GM10266 (cell line): ENCODE measurements at regions not wholly inside any gene's neighbourhood (a gene's known extent, or its start where the extent isn't known, plus 50 kb on each side); places are given as distances from the start of the nearest gene placed in this dataset.

Experiments used
- DNase-seq: peaks from one replicate; pipeline ENCODE4 v3.0.0; 2012; ENCODE audit errors: extremely low spot score
- TF ChIP-seq, protein P1 (sequence below): IDR thresholded peaks from 2 replicates; pipeline ENCODE4 v1.5.1; 2012; ENCODE audit warnings: mild to moderate bottlenecking, low read depth; ENCODE audit not compliant: control insufficient read depth, insufficient read depth; ENCODE audit errors: missing control alignments

- DNase-seq: no peak
- TF ChIP-seq, protein P1, sequence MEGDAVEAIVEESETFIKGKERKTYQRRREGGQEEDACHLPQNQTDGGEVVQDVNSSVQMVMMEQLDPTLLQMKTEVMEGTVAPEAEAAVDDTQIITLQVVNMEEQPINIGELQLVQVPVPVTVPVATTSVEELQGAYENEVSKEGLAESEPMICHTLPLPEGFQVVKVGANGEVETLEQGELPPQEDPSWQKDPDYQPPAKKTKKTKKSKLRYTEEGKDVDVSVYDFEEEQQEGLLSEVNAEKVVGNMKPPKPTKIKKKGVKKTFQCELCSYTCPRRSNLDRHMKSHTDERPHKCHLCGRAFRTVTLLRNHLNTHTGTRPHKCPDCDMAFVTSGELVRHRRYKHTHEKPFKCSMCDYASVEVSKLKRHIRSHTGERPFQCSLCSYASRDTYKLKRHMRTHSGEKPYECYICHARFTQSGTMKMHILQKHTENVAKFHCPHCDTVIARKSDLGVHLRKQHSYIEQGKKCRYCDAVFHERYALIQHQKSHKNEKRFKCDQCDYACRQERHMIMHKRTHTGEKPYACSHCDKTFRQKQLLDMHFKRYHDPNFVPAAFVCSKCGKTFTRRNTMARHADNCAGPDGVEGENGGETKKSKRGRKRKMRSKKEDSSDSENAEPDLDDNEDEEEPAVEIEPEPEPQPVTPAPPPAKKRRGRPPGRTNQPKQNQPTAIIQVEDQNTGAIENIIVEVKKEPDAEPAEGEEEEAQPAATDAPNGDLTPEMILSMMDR: no peak
These were observed 311.5 kb downstream of the CDH2 start for GRCh38 chr18:27865431-27865830.

GRCh38 chr18:27863780-27864430 is 313.0 kb downstream of the CDH2 start:
- TF ChIP-seq, protein P1: no peak
- DNase-seq: no peak

GRCh38 chr18:27862041-27862682 is 314.8 kb downstream of the CDH2 start:
- TF ChIP-seq, protein P1: no peak
- no peak for DNase-seq

DNA sequence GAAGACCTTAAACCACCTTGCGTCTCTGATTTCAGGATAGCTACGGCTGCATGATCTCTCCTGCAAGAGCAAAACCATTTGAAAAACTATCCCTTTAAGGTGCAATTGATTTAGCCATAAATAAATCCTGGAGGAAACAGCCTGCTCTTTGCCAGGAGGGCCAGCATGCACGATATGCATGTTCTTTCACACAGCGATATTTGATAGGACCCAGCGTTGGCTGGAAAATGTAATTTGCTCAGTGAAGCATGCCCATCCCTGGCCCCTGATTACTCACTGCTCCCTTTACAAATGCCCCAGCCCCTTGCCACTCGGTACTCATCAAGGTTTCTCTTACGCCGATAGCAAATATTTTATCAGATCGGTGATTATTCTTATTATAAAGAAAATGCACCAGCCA is 315.4 kb downstream of the CDH2 start:
- DNase-seq: no peak
- TF ChIP-seq, protein P1: no peak

GRCh38 chr18:27860701-27861107 is 316.2 kb downstream of the CDH2 start:
- TF ChIP-seq, protein P1: no peak
- no peak for DNase-seq

- TF ChIP-seq, protein P1: no peak
- no peak for DNase-seq
These were observed 316.9 kb downstream of the CDH2 start for GRCh38 chr18:27860011-27860410.

GRCh38 chr18:27856820-27857219 is 320.1 kb downstream of the CDH2 start:
- TF ChIP-seq, protein P1: no peak
- no peak for DNase-seq
